Head of caudate nucleus (tissue), 42 donors: ENCODE measurements at regions not wholly inside any gene's neighbourhood (a gene's known extent, or its start where the extent isn't known, plus 50 kb on each side); places are given as distances from the start of the nearest gene placed in this dataset.
A peak's percentile ranks its signal among the peaks of the same experiment; 100 is the strongest.
"Not testable (repeated sequence)": the region's sequence is repeated elsewhere in the genome, so short reads cannot be mapped to it uniquely, and the experiment has no call there.

Experiments
- DNase-seq, 42 donors: peaks; one replicate each; pipeline versions ENCODE4 v3.0.0 to v3.0.0-alpha.2; 2020 to 2021; ENCODE audit warnings: mixed read lengths in 7 of 42
- intact Hi-C: fragments of 100-400 bp; cut with DNase I; formaldehyde crosslinking; loops from one replicate; pipeline ENCODE4 v1.15.0; 2022

DNA sequence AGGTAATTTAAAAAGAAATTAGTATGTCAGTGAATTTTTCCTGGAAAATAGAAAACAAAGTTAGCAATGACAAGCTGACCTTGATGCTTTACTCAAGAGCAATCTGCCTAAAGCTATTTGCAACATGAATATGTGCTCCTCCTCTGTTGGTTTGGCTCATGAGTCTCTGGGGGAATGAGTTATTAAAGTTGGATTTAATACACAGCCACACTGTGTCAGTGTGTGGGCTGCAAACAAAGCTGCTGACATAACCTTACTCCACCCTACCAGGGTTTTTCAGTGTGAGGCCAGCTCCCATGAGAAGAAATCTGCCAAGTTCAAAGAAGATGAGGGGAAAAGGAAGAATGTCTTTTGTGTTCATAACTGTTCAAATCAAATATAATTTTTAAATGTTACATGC is 280.5 kb downstream of the TLL1 start:
- DNase-seq = no peak
- intact Hi-C loops = no loop called here

DNA sequence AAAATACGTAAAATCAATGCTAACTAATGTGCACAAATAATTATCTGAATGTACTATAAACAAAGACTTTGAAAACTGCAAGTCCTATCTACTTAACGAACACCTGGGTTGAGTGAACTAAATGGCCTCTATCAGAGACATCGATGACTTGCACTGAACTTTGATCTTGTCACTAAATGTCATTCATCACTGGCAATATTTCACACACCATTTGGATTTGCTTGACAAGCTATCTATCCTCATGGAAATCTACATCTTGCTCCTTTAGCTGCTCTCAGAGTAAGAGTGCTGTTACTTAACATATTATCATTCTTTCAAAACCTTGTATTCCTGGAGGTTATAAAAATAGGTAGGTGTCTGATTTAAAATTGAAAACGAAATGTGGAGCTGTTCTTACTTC is 289.3 kb downstream of the TLL1 start:
- DNase-seq = no peak
- intact Hi-C loops = loop anchor here (5.0 kb wide), 1 partner anchor 1460 kb away; no protein-coding TSS in a partner anchor

DNA sequence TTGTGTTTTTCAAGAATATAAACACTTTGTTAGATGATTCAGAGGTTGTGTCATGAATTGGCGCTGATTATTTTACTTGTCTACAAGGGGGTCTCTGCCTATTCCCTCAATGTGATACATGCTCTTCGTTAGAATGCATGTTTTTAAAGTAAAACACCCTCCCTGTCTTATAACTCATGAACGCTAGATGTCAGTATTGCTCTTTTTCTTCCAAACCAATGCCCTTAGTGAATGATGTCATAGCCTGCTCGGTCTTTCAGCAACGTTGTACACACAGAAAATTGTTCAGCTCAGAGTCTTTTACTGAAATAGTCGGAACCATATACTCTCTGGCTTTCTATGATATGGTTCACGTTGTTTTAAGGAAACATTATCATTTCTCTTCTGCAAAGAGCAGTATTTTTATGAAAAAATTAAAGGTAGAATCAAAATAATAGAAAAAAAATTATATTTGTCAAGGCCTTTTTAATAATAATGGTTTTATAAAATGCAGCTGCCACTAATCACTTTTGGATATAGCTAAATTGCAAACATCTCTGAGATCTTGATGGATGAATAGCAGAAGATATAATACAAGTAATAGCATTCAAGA is 292.9 kb downstream of the TLL1 start:
- peak in 22 of 42 donors; percentile 7 to 75 (median 25) for DNase-seq
- intact Hi-C loops = no loop called here

DNA sequence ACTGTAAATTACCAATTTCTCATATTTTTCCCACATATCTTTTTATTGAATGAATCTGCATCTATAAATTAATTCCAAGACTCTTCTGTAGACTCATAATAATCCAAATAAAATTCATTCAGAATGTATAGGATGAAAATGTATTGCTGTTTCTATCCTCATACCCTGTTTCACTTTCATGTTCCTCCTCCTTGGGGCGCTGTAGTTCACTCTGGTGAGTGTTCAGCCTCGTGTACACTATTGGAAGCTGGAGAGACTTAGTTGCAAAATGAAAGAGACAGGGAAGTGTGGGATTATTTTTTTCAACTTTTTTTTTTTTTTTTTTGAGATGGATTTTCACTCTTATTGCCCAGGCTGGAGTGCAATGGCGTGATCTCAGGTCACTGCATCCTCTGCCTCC is 296.1 kb downstream of the TLL1 start:
- intact Hi-C loops = no loop called here
- DNase-seq = peak in 13 of 42 donors; percentile 9 to 45 (median 15)

DNA sequence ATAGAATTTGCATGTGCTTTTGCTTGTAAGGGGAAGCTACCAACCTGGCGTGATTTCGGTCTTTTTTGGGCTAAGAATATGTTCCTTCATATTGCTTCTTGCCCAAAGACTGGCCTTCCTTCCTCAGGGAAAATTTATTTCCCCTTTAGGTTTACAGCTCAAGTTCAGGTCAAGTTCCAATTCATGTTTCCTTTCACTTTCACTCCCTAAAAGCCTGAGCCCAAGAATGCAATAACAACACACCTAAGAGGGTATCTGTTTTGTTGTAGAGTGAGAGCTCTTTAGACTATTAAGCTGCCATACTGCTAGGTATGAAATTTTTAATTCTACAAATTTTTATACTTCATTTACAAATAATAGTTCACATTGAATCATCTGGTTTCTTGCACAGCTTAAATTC is 299.6 kb downstream of the TLL1 start:
- intact Hi-C loops = no loop called here
- DNase-seq = no peak

DNA sequence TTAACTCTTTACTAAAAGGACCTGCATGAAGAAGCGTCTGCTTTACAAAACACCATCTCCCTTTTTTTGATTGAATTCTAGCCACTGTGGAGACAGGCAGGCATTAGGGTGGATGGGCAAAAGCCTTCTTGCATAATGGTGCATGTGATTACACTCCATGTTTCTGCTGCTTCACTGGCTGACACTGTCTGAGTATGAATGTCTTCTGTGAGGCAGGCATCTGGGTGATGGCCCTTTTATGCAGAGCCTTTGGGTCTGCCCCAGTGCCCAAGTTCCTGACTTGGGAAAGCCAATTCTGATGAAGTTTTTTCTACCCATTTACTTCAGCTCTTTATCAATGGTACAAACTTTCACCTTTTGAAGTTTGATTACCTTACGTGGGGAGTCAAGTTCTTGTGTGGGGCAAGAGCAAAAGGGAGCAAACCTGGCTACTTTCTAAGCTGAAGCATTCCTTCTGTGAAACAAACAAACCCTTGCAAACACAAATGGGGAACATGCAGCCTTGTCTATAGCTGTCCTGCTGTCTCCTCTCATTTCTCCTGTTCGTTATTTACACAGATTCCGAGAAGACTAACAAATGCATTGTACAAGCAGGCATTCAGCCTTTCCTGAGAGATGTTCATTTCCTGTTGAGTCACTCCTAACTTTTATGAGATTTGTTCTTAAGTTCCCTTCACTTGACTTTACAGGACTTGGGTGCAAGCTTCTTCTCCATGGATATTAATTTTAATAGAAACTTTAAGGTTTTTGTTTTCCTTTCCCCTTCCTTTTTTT is 301.9 kb downstream of the TLL1 start:
- no peak for DNase-seq
- intact Hi-C loops = no loop called here

DNA sequence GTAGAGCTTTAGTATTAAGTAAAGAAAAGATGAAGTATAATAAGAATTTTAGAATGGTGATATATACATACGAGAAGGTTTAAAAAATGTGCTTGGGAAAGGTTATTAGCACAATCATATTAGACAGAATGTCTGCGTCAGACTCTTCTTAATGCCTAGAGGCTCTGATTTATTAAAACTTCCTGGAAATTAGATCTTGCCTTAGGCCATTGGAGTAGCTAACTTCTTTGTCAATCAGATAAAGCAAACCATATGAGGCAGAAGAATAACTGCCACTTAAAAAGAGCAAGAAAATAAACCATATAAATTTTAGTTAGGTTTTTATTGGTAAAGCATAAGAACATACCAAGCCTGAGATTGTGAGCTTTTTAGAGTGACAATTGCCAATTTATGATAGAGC is 309.1 kb downstream of the TLL1 start:
- intact Hi-C loops = no loop called here
- no peak for DNase-seq

DNA sequence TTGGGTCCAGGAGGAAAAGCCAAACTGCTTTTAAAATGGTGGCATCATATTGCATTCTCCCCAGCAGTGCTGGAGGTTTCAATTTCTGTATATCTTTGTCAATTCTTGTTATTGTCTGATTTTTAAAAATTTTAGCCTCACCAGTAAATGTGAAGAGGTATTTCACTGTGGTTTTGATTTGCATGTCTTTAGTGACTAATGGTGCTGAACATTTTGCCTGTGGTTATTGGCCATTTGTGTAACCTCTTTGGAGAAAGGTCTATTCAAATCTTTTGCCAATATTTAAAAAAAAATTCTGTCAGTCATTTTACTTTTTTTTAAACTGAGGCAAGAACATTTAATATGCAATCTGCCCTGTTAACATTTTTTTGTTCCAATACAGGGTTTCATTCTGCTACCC is 322.1 kb downstream of the TLL1 start:
- no peak for DNase-seq
- intact Hi-C loops = no loop called here

DNA sequence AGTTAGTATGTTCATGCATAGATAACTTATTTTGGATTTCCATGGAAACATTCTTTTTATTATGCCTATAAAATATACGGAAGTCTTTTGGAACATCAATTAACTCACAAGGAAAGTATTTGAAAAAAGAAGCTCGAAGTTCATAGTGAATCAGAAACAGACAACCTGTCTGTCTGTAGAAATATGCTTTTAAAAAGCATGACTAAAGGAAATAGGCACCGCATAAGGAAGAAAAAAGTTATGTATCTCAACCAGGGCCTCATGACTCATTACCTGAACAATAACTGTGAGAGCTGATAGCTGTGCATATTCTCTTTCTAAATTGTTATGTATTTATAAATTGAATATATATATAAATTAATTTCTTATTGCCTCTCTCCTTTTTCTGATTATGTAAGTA is 324.1 kb downstream of the TLL1 start:
- no peak for DNase-seq
- intact Hi-C loops = no loop called here

DNA sequence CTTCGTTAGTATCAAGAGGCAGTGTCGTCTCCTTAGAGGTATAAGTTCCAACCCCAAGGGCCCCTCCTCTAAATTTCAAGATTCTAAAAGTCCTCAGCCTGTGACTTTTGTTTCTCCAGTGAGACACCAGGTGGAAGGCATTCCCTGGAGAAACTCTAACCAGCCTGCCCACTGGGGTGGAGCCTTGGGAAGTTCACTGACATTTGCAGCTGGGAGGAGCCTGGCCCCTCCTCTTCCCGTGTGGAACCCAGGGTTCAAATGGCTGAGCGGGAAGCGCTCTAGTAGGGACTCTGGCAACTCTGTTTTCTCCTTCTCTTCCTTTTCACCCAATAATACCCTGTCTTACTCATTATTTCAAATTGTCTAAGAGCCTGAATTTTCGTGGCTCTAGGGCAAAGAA is 325.0 kb downstream of the TLL1 start:
- intact Hi-C loops = no loop called here
- no peak for DNase-seq

DNA sequence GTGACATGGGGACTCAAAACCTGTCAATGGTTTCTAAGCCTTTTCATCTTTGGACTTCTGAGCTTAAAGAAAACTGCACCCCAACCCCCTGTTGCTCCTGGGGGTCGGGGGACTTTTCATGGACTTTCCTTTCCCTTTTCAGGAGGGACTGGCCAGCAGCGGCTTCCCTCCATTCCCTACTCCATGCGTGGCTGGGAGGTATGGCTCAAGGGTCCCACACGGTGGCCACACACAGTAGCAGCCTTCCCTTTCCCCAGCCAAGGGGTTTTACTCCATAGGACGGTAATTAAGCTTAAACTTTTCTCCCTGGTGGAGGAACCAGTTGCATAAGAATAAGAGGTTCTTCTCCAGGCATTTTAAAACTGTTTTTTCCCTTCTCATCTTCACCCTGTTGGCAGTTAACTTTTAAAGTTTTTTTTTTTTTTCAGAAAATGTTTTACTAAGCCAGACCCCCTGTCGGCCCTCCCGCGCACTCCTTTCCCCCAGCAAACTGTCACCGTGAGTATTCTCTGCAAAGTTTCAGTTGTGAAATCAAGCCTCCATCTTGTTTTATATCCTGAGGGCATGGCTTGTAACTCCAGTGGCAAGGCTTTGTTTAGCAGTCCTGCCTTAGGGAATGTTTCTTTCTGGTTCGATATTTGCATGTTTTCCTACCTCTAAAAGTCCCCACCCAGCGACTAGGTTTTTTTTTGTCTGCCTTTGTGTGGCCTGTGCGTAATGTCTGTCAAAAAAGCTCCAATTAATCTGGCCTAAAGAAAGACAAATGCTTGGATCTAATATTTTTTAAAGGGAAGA is 325.7 kb downstream of the TLL1 start:
- DNase-seq = no peak
- intact Hi-C loops = no loop called here

DNA sequence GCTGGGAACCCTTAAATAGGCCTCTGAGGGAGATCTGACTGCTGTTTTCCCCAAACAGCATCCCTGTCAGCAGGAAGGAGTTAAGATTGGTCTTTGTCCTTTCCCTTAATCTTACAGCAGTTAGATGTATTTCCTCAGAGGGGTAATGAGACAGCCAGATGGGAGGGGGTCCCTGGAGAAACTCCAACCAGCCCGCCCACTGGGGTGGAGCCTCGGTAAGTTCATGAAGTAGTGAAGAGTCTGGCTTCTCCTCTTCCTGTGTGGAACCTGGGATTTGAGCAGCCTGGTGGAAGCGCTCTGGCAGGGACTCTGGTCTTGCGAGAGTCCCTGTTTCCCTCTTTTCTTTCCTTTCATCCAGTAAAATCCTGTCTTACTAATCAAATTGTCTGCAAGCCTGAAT is 330.0 kb downstream of the TLL1 start:
- intact Hi-C loops = no loop called here
- DNase-seq = no peak

DNA sequence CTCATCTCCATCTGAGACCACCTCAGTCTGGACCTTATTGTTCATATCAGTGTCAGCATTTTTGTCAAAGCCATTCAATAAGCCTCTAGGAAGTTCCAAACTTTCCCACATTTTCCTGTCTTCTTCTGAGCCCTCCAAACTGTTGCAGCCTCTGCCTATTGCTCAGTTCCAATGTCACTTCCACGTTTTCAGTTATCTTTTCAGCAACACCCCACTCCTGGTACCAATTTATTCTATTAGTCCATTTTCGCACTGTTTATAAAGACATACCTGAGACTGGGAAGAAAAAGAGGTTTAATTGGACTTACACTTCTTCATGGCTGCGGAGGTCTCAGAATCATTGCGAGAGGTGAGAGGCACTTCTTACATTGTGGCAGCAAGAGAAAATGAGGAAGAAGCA is 339.3 kb downstream of the TLL1 start:
- intact Hi-C loops, DNase-seq: not testable (repeated sequence)

DNA sequence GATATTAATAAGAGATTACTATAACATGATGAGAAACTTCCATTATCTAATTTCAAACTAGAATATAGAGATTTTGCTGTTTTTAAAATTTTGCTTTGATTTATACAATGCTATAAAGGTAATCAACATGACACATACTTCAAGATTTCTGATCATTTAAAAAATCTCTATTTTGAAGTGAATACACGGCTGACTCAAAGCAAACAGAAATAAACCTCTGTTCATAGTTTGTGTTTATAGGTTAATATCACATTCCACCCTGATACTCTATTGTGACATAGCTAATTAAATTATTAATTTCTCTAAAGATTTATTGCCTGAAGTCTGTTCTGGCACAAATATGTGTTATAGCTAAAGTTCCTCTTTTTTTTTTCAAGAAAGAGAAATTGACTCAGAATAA is 349.2 kb downstream of the TLL1 start:
- no peak for DNase-seq
- intact Hi-C loops = no loop called here

DNA sequence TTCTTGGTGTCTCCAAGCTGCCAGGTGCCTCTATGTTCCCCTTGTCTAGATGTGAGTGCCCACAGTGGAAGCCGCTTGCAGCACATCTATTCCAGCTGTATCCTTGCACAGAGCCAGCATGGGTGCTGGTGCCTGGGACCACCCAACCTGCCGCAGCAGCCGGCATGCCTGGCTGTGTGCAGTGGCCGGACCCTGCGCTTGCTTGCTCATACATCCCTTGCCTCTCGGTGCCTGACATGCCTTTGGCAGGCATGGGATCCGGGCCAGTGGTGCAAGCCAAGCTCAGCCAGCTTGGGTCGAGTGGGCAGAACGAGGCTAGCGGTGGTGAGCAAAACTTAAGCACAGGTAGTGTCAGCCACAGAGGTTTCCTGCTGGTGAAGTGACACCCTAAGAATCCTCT is 355.1 kb downstream of the TLL1 start:
- DNase-seq = no peak
- intact Hi-C loops = no loop called here

DNA sequence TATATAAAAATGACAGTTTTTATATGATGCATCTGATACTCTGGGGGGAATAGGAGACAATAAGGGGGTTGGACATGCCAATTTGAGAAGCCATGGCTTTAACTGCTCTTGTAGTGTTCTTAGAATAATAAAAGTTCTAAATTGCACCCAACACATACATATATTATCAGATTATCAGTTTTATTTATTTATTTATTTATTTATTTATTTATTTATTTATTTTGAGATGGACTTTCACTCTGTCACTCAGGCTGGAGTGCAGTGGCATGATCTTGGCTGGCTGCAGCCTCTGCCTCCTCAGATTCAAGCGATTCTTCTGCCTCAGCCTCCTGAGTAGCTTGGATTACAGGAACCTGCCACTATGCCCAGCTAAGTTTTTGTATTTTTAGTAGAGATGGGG is 356.8 kb downstream of the TLL1 start:
- intact Hi-C loops = no loop called here

DNA sequence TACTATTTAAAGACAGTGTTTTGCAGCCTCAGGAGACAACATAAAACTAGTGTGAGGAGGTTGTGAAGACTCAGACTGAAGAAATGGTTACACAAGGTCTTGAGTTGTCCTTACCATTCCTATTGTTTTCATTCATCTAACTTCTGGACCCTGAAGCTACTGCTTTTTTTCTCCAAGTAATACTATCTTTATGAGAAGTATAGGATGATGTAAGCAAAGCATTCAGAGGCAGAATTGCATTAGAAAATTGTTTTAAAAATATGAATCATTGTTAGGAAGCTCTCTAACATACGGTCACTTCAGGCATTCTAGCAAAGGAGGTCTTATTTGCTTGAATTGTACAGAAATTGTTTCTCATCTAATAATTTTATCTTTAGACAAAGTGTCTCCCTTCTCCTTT is 357.8 kb downstream of the TLL1 start:
- intact Hi-C loops = no loop called here
- no peak for DNase-seq

More for the DNA sequence above, 356.8 kb downstream of the TLL1 start:
- no peak for DNase-seq

DNA sequence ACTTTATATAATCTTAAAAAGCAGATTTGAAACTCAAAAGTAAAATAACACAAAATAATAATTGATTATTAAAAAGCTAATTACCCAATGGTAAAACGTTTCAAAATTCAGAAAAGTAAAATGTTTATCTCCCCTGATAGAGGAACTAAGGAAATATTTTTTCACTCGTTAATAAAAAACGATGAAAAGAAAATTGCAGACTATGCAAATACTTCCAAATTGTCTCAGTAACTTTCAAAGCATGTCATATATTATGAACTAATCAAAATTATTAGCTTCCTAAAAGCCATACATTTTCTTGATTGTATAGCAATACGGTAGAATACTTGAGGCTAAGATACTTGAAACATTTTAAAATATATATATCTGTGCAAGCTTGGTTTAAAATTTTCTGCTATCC is 366.3 kb downstream of the TLL1 start:
- intact Hi-C loops = no loop called here
- no peak for DNase-seq

DNA sequence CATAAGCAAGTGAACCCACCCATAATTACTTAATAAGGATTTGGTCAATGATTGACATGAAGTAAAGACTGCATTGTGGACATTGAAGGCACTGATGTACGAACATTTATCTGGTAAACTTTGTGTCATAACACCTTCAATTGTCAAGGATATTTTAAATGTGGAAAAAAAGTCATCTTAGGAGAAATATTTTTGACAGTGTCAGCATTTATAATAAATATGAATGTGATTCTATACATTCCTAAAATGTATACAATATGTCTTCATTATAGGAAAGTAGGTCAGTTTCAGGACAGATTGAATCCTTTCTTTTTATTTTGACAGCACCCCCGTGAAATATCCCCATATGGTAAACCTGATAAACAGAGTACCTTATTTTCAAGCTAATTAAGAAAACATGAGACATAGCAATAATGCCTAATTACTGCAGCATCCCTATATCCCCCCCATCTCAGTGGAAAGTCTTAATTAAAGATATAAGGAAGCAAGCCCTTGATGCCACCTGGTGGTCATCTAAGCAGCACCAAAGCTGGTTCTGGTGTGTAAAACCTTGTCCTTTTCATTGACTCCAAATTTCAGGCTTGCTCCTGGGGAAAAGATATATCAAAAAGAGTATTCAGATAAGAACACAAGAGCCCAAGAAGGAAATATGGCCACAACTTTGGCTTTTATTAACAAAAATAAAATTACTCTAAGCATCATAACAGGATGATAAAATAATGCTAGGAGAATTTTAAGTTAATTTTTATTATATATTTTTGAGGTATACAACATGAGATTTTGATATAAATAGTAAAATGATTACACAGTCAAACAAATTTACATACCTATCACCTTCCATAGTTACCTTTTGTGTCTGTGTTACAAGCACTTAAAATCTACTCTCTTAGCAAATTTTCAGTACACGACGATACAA is 379.7 kb downstream of the TLL1 start:
- intact Hi-C loops = no loop called here
- DNase-seq = peak in 1 of 42 donors; percentile 2
